ENCODE measurements at regions not wholly inside any gene's neighbourhood (a gene's known extent, or its start where the extent isn't known, plus 50 kb on each side); places are given as distances from the start of the nearest gene placed in this dataset.

- no peak for TF ChIP-seq POLR2AphosphoS5 (IDR thresholded peaks at IDR 0.05; ENCODE audit: low read depth, low read length)
- TF ChIP-seq POLR2A (IDR thresholded peaks at IDR 0.05; ENCODE audit: low read depth, low read length), result no peak
Observed at GRCh38 chr13:103130681-103131210, 64.5 kb upstream of the SLC10A2 start.

Data from GM12891 (cell line).